ENCODE measurements at regions not wholly inside any gene's neighbourhood (a gene's known extent, or its start where the extent isn't known, plus 50 kb on each side); places are given as distances from the start of the nearest gene placed in this dataset.
"Not testable (repeated sequence)": the region's sequence is repeated elsewhere in the genome, so short reads cannot be mapped to it uniquely, and the experiment has no call there.

DNA sequence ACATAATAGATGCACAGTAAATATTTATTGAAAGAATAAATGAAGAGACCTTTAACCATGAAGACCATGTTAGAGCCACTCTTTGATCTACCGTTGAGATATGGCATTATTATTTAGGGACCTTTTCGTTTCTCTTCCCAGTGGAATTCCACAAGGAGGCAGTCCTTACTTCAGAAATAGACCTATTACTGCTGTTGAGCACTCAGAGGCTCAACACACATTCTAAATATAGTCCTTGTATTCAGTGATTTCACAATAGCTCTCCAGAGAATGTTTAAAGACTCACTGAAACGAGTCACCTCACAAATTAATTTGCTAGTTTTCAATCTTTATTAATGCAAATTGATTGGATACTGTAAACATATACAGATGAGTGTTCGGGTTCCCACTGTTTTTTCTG lies 603.8 kb downstream of the CDH8 start:
- no peak for DNase-seq (ENCODE audit: low spot score)

DNA sequence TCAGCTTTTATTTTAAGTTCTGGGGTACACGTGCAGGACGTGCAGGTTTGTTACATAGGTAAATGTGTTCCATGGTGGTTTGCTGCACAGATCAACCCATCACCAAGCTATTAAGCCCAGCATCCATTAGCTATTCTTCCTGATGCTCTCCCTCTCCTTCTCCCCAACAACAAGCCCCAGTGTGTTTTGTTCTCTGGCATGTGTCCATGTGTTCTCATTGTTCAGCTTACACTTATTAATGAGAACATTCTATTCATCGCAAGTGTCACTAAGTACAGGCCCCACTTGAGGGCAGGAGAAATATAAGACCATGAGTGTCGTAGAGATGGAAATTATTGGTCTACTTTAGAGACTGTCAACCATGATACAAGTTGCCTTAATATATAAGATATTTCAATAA lies 615.1 kb downstream of the CDH8 start:
- DNase-seq (ENCODE audit: low spot score) = no peak

DNA sequence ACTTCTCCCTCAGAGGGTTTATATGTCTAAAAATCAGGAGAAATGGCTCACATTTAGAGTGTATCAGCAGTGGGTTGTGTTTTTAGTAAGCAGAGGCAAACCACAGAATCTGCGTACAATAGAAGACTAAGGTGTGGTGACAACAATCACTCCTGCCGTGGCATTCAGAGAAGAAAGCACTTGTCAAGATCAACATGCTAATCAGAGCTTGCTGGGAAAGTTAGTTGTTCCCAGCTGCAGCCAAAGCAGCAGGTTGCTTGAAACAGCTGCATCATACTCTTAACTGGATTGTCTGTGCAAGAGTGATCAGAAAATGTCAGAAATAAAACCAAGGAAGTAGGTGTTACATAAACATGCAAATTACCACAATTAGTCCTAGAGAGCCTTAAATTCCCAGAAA lies 616.4 kb downstream of the CDH8 start:
- DNase-seq (ENCODE audit: low spot score) = no peak

DNA sequence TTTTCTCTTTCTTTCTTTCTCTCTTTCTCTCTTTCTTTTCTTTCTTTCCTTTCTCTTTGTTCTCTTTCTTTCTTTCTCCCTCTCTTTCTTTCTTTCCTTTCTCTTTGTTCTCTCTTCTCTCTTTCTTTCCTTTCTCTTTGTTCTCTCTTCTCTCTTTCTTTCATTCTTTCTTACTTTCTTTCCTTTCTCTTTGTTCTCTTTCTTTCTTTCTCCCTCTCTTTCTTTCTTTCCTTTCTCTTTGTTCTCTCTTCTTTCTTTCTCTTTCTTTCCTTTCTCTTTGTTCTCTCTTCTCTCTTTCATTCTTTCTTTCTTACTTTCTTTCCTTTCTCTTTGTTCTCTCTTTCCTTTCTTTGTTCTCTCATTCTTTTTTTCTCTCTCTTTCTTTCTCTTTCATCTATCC lies 617.4 kb downstream of the CDH8 start:
- not testable (repeated sequence) for DNase-seq (ENCODE audit: low spot score)

DNA sequence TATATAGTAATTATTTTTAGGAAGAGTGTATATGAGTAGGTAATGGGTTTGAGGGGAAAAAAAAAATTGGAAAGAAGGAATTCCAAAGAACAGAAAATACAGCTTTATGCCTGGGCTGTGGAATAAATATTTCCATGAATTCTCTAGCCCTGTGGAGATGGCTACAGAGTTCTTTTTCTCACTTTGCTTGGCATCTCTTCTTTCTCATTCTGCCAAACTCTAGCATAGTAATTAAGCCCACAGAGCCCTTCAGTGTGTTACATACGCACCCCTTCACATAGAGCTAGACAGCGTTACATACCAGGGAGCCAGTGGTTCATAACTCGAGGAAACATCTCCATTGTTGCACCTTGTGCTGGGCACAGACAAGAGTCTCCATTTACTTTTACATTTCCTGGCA lies 621.1 kb downstream of the CDH8 start:
- DNase-seq (ENCODE audit: low spot score) = no peak

DNA sequence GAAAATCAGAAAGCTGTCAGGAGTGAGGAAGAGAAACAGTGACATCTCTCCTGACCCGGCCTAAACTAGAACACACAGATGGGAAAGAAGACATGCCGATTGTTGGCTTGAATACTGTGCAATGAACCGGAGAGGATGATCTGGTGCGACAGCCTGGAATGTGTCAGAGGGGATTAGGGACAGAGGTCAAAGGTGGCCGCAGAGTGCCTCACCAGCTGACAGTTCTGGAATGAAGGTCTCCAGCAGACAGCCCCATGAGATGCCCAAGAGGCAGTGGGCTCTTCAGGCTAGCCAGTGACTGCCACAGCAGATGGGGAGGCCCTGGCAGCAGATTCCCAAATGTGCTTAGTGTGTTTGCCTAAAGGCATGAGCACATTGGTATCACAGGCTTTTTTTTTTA lies 623.2 kb downstream of the CDH8 start:
- DNase-seq (ENCODE audit: low spot score) = no peak

DNA sequence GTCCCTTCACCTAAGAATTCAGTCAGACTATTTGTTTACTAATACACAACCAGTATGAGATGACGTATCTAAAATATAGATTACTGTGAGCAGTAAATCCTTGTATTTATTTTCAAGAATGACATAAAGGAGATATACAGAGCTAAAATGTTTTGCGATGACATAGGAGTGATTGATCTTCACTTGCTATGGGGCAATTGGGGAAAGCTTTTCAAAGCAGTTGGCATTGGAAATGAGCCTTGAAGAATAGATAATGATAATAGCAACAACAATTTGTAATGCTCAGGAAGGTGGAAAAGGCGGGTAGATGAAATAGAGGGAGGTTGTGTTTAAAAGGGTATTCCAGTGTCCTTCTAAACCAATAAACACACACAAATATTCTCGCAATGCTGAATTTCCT lies 623.7 kb downstream of the CDH8 start:
- no peak for DNase-seq (ENCODE audit: low spot score)

DNA sequence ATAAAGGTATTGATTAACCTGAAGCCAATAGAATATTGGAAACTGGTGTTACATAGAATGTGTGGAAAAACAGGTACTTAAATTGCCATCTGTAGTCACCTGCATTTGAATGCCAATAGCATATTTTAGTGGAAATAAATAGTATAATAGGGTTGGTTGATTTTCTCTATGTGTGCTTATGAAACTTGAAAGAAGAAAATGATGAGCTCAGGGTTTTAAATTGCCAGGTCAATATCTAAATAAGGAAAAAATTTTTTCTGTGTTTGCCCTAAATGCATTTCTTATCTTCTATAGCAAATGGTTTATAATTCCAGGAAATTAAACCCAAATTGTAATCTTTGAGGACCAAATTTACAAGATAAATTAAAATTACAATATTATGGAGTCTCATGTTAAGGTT lies 626.6 kb downstream of the CDH8 start:
- DNase-seq (ENCODE audit: low spot score) = no peak

DNA sequence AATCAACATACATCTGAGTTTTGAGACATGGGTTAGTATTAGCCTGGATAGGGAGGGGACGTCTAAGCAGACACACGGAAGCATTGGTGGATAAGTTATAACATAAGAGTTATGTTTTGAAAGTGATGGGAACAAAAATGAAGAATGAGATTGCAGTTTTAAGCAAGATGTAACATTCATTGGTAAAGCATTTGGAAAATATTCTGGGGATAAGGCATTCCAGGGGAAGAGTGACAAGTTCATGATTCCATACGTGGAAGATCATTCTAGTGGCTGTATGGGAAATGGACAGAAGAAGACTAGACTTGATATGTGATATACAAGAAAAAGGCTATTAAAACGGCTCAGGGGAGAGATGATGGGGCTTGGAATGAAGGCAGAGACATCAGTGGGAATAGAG lies 632.9 kb downstream of the CDH8 start:
- DNase-seq (ENCODE audit: low spot score) = no peak

DNA sequence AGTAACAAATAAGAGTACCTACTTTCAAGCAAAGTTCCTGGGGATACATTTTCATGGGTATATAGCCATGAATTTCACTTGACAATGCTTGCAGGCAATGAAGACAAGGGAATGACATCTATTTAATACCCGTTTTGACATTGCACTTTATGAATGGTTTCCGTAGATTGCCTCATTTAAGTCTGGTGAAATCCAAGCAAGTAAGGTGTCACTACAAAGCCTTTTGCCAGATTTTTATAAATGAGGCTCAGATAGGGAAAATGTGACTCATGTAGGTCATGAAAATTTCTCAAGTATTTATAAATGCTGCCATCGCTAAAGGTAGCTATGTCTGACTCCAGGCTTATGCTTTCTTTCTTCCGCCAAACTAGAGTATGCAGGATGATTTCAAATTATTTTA lies 644.3 kb downstream of the CDH8 start:
- no peak for DNase-seq (ENCODE audit: low spot score)

DNA sequence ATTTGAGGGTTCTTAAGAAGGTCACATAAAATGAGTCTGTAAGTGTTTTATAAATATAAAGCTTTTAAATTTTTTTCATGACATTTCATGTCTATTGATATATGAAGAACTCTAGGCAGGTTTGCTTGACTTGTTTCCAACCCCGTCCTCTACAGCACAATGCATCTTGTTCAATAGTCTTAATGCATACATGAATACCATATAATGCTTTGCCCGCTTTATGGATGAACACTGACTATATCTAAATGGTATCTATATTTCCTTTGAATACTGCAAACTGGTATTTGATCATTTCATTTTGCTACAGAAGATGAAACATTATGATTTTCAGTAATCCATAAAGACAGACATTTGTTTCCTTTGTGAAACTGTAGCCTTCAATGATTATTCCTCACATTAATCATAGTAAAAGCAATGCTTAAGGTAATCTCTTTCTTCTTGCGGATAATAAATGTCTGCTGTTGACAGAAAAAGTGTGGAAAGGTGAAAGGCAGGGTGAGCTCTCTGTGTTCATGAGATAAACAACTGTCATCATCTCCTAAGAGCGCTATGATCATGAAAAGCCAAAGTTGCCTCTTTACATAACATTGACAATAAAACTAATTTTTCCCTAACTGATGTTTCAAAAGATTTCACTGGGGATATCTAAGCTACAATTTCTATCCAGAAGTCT lies 645.1 kb downstream of the CDH8 start:
- no peak for DNase-seq (ENCODE audit: low spot score)

DNA sequence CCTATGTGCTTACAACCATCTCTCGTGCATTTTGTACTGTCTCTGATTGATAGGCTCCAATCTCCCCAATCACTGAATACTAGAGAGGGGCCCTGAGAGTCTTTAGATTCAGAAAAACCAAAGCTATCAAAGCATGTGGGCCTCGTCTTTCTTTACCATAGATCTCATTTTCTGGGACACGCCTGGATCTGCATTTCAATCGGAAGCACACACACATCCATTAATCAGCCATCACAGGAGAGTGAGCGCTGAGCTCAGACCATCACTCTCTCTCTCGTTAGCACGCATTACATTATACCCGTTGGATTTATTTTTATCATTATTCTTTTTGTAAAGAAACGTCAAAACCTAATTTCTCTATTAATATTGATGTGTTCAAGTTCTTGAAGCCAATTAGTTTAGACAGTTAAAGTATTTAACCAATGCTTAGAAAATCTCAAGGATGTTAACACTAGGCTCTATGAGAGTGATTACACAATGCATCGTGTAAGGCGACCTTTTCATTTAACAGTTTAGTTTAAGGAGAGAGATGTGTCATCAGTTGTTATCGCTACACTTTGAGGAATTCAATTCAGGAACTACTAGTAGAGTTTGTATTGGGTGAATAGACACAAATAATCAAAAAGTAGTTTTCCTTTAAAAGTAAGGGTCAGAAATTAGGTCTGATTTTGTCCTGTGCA lies 650.7 kb downstream of the CDH8 start:
- no peak for DNase-seq (ENCODE audit: low spot score)

DNA sequence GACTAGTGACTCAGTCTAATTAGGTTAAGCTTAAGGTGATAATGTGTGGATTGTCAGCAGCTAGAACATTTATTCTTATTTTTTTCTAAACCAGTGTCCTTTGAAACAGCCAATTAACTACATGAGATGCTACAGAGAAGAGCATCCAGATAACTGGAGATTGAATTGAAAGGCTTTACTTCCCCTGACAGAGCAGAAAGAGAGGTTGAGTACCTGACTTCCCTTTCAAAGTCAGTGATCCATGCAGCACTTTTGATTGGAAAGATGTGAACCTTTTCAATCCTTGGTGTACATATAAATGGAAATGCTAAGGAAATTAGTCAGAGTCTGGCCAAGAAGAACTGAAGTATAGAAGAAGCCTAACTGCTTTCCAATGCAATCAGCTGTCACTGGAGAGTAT lies 653.8 kb downstream of the CDH8 start:
- DNase-seq (ENCODE audit: low spot score) = no peak

DNA sequence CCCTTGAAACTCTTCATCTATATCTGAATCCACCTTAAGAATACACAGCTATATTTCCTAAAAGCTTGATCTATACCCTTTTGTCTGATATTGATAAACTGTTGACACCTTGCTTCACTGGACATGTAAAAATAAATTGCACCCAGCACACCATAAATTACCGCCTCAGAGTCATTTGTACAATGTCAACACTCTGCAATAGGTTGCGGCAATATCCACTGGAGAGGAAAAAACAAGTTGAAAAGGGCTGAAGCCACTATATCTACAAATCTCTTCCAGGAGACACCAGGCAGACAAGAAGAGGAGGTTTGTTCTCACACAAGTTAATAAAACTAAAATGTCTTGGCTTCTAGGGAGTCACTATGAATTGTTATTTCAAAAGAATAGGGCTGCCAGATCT lies 656.9 kb downstream of the CDH8 start:
- no peak for DNase-seq (ENCODE audit: low spot score)

DNA sequence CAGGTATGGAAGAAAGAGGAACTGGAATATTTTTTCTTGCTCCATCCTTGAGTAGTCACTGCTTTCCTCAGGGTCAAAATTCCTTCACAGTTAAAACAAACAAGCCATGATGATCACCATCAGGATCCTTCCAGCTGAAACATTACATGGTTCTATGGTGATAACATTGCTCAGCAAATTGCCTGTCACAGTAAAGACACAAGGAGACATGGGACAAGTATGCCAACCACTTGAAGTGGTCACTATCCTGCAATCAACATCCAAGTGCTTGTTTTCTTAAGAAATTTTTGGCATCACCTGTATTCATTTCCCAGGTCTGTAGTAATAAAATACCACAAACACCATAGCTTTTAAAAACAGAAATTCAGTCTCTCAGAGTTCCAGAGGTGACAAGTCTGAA lies 662.2 kb downstream of the CDH8 start:
- DNase-seq (ENCODE audit: low spot score) = no peak

DNA sequence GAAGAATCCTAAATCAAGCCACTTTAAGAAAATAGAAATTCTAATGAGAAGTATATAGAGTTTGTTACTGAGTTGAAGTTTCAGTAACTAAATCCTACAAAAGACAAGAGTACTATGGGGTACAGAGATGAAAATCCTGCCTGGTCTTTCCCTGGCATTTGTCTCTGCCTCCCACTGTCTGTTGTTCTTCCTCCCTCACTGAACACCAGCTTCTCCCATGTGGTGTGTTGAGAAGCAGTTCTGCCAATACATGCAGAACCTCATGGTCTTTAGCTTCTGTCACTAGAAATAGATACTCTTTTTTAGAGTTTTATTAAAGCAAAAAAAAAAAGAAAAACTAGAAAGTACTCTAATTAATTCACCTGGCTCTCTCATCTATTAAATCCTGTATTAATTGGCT lies 664.4 kb downstream of the CDH8 start:
- DNase-seq (ENCODE audit: low spot score) = no peak

DNA sequence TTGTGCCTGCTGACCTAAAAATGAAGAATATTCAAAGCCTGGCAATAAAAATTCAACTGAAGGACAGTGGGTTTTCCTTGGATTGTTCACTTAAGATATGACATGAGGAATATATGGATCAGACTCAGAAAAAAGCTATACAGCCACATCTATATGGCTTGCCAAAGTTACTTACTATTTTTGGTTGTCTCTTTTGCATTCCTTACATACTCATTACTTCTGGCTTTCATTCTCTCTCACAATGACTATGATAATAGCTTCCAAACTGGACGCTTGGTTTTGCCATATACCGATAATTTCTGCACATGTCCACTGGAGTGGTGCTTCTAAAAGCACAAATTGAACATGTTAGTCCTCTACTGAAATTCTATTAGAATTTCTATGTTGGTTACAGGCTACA lies 664.9 kb downstream of the CDH8 start:
- DNase-seq (ENCODE audit: low spot score) = no peak

DNA sequence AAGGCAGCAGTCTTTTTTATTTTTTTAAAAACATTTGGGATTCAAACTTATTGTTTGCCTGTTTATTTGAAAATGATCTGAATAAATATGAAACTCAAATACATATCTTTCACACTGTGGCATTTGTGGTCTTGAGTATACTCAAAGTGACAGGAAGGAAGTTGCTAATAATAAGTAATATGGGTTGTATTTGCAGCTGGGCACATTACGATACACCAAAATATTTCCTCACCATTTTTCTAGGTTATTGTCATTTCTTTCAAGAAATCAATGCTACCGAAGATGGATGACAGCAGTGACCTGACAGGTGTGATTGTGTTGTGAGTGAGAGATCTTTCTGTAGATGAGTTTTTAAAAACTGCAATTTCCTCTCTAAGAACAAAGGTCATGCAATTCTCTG lies 665.7 kb downstream of the CDH8 start:
- DNase-seq (ENCODE audit: low spot score) = no peak

DNA sequence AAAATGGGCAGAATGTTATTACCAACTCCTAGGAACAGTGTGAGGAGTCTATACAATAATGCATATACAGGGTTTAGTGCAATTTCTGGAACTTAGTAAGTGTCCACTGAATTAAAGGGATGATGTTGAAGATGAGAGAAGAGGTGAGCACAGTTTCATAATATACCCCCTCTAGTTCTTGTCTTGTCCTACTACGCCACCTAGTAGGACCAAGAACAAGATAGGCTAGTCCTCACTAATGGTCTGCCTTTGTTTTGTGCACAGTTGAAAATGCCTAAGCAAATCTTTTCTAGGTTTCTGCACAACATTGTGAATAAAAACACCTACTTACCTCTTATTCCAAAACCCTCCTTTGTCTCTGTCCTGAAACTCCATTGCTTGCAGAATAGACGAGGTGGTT lies 670.2 kb downstream of the CDH8 start:
- DNase-seq (ENCODE audit: low spot score) = peak; percentile 15

DNA sequence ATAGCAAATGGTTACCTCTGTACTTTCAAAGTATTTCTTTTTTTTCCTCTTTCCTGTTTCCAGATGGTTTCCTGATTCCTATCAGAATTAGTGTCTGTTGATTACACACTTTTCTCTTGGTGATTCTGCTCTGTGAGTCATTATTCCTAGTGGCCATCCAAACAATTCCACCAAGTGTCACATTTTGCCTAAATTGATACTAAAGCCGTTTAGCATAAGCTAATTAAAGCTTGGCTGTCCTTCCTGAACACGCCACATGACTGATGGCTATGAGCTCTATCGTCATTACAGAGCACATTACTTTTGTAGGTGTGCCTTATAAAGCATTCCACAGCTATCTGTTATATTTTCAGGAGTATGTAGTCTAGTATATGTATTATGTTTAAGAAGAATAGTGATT lies 671.2 kb downstream of the CDH8 start:
- DNase-seq (ENCODE audit: low spot score) = no peak

DNA sequence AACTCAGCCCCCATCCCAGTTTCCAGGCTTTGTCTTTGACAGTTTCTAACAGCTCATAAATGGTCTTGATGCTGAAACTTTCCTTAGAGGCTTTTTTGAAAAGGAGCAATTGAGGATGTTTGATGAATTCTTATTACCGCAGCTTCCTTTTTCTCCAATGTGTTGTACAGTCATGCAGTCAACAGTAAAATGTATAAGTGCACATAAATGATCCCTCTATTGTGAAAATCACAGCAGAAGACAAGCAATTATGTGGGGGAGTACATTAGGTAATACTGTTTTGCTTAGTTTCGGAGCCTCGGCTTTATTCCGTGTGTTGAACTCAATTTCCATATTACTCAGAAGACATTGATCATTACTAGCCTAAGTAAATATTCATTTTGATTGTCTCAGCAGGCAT lies 673.7 kb downstream of the CDH8 start:
- no peak for DNase-seq (ENCODE audit: low spot score)

DNA sequence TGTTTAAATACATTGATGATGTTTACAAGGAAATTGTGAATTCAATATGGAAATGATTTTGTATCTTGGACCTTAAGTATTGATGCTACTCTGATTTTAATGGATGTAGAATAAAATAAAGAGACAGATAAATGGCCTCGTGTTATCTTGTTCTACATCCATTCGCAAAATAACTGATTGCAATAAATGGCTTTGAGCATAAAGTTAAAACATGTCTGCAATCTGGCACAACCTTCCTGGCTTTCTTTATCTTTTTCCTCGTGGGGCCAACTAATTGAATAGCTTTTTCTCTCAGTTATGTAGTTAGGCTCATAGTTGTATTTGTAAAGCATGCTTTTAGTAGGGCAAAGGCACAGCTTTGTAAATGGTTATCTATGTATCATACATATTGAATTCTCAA lies 691.4 kb downstream of the CDH8 start:
- DNase-seq (ENCODE audit: low spot score) = no peak

DNA sequence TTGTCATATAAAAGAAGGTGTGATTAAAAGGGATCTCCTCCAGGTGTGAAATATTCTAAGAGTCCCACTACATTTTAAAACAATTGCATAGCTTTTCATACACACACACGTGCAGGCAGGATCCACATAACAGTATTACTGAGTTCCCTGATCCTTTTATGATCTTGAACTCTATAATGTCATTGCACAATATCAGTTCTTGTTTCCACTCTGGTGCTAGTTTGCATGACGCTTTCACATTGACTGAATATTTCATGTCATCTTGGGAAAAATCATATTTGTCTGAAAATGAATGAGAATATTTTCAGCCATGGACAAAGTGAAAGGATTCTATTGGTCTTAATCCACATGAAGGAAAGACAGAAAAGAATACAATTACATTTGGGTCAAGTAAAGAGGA lies 703.8 kb downstream of the CDH8 start:
- no peak for DNase-seq (ENCODE audit: low spot score)

DNA sequence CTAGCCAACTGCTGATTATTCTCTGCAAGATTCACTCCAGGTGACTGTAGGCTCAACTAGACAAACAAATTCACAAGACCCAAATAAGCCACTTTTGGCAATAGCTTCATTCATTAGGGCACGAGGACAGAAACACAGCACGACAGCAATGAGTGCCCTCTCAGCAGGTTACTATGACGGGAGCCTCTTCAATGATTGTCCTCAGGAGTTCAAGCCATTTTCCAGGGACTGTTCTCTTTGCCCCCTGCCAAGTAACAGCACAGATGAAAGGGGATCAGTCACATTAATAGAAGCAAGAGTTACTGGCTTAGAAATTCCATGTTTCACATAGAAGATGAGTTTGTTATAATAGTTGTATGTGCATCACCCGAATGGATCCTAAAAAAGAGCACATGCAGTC lies 712.2 kb downstream of the CDH8 start:
- no peak for DNase-seq (ENCODE audit: low spot score)

Measured in iPS-NIHi11 (cell line).